HepG2 (cell line): ENCODE measurements at regions not wholly inside any gene's neighbourhood (a gene's known extent, or its start where the extent isn't known, plus 50 kb on each side); places are given as distances from the start of the nearest gene placed in this dataset.

ENCODE experiments used
- AKAP8 ChIP-seq: sonication (generic); formaldehyde crosslinking; IDR thresholded peaks from 2 replicates; pipeline ENCODE4 v1.5.1; 2020; ENCODE audit warnings: mild to moderate bottlenecking, missing genetic modification reagents
- ATF1 ChIP-seq: IDR thresholded peaks from 2 replicates; pipeline ENCODE4 v1.6.1; 2016; ENCODE audit warnings: mild to moderate bottlenecking, control low read depth
- EP300 ChIP-seq, 3 experiments: sonication (generic) in 1 of 3; formaldehyde crosslinking in 1 of 3; IDR thresholded peaks; 2 replicates each; pipeline versions ENCODE4 v1.5.1 to v1.6.1; 2011 to 2020; ENCODE audit warnings: low read depth in 2 of 3, low read length in 2 of 3, borderline replicate concordance in 1 of 3, improper control_type of control experiment in 1 of 3, mild to moderate bottlenecking in 1 of 3, missing genetic modification reagents in 1 of 3, moderate library complexity in 1 of 3
- FOXM1 ChIP-seq: sonication (generic); formaldehyde crosslinking; IDR thresholded peaks from 2 replicates; pipeline ENCODE4 v1.5.0; 2020; ENCODE audit warnings: missing genetic modification reagents
- FOXO1 ChIP-seq: sonication (generic); formaldehyde crosslinking; IDR thresholded peaks from 2 replicates; pipeline ENCODE4 v1.4.0; 2020; ENCODE audit warnings: missing genetic modification reagents
- GABPB1 ChIP-seq: IDR thresholded peaks from 2 replicates; pipeline ENCODE4 v1.6.1; 2016; ENCODE audit warnings: mild to moderate bottlenecking, missing genetic modification reagents, moderate library complexity, missing compliant biosample characterization
- HIC2 ChIP-seq: sonication (generic); formaldehyde crosslinking; IDR thresholded peaks from 2 replicates; pipeline ENCODE4 v1.9.0; 2022; ENCODE audit warnings: low read depth, missing genetic modification reagents
- HNF4G ChIP-seq, 2 experiments: sonication (generic) in 1 of 2; formaldehyde crosslinking in 1 of 2; IDR thresholded peaks; 2 replicates each; pipeline versions ENCODE4 v1.4.0 to v1.6.1; 2011 to 2020; ENCODE audit warnings: borderline replicate concordance in 2 of 2, low read depth in 2 of 2, mild to moderate bottlenecking in 2 of 2, low read length in 1 of 2, missing genetic modification reagents in 1 of 2, moderate library complexity in 1 of 2
- JUN ChIP-seq: sonication (generic); formaldehyde crosslinking; IDR thresholded peaks from 2 replicates; pipeline ENCODE4 v1.4.0; 2020; ENCODE audit warnings: mild to moderate bottlenecking, missing genetic modification reagents
- KDM1A ChIP-seq: IDR thresholded peaks from 2 replicates; pipeline ENCODE4 v1.6.1; 2016; ENCODE audit warnings: missing compliant biosample characterization
- NBN ChIP-seq: fragments of 450-650 bp; conservative IDR thresholded peaks from 2 replicates; pipeline ENCODE4 v1.6.1; 2017
- NFRKB ChIP-seq: fragments of 450-650 bp; IDR thresholded peaks from 2 replicates; pipeline ENCODE4 v1.6.1; 2017
- SNAPC4 ChIP-seq: sonication (generic); formaldehyde crosslinking; IDR thresholded peaks from 2 replicates; pipeline ENCODE4 v1.4.0; 2020; ENCODE audit warnings: mild to moderate bottlenecking, missing genetic modification reagents
- SYNCRIP ChIP-seq: fragments of 200-400 bp; formaldehyde crosslinking; IDR thresholded peaks from 2 replicates; pipeline ENCODE4 v1.6.1; 2018; ENCODE audit warnings: mild to moderate bottlenecking, low read depth, low read length; ENCODE audit not compliant: insufficient read depth
- THAP9 ChIP-seq: sonication (generic); formaldehyde crosslinking; IDR thresholded peaks from 2 replicates; pipeline ENCODE4; 2020; ENCODE audit warnings: missing genetic modification reagents, mild to moderate bottlenecking, borderline replicate concordance
- ZFP36 ChIP-seq: fragments of 150-350 bp; IDR thresholded peaks from 2 replicates; pipeline ENCODE4 v1.6.1; 2018; ENCODE audit warnings: borderline replicate concordance, low read length, low read depth; ENCODE audit not compliant: partially characterized antibody
- ZNF263 ChIP-seq: sonication (generic); formaldehyde crosslinking; IDR thresholded peaks from 2 replicates; pipeline ENCODE4 v1.4.0; 2020; ENCODE audit warnings: missing genetic modification reagents
- ZNF552 ChIP-seq: sonication (generic); formaldehyde crosslinking; IDR thresholded peaks from 2 replicates; pipeline ENCODE4 v1.9.0; 2022; ENCODE audit warnings: missing genetic modification reagents, mild to moderate bottlenecking, borderline replicate concordance
- ZNF790 ChIP-seq: sonication (generic); formaldehyde crosslinking; IDR thresholded peaks from 2 replicates; pipeline ENCODE4 v1.8.0; 2022; ENCODE audit warnings: missing genetic modification reagents, mild to moderate bottlenecking, borderline replicate concordance
- ZSCAN20 ChIP-seq: sonication (generic); formaldehyde crosslinking; IDR thresholded peaks from 2 replicates; pipeline ENCODE4 v1.4.0; 2020; ENCODE audit warnings: missing genetic modification reagents, mild to moderate bottlenecking, borderline replicate concordance

- TF ChIP-seq ZFP36 (no peak), ATF1 (no peak), THAP9 (CRISPR knock-in tag) (no peak), FOXM1 (CRISPR knock-in tag) (no peak), HNF4G (IDR thresholded peaks at IDR 0.05; ENCODE audit: borderline replicate concordance, low read depth, low read length) (peak; percentile 73), HNF4G (CRISPR knock-in tag; IDR thresholded peaks at IDR 0.05; ENCODE audit: borderline replicate concordance, low read depth) (no peak), NFRKB (no peak), NBN (no peak), ZNF263 (CRISPR knock-in tag) (no peak), KDM1A (CRISPR knock-in tag) (no peak), SYNCRIP (no peak), HIC2 (CRISPR knock-in tag) (no peak), SNAPC4 (no peak), JUN (CRISPR knock-in tag) (no peak), AKAP8 (CRISPR knock-in tag) (no peak), ZSCAN20 (CRISPR knock-in tag) (no peak), GABPB1 (CRISPR knock-in tag) (no peak), FOXO1 (CRISPR knock-in tag) (peak; percentile 16; the same call in 1 of the 2 replicates), ZNF552 (no peak), EP300 (IDR thresholded peaks at IDR 0.05; ENCODE audit: low read depth in 2 of 2, low read length in 2 of 2) (peak in 1 of 2 experiments; percentile 87; a peak in 2 of 4 replicates), EP300 (CRISPR knock-in tag; IDR thresholded peaks at IDR 0.05; ENCODE audit: borderline replicate concordance) (no peak), ZNF790 (CRISPR knock-in tag) (no peak)
Measured at GRCh38 chrX:109858602-109859341, 125.7 kb upstream of the ACSL4 start (continued).
